Activated effector memory CD4-positive, alpha-beta T cell treated with Interleukin-2 at 50 U/mL for 16 hours (primary cell): ENCODE measurements at regions not wholly inside any gene's neighbourhood (a gene's known extent, or its start where the extent isn't known, plus 50 kb on each side); places are given as distances from the start of the nearest gene placed in this dataset.

Source experiments
- DNase-seq: peaks from one replicate; pipeline ENCODE4 v3.0.0-alpha.2; 2020

DNA sequence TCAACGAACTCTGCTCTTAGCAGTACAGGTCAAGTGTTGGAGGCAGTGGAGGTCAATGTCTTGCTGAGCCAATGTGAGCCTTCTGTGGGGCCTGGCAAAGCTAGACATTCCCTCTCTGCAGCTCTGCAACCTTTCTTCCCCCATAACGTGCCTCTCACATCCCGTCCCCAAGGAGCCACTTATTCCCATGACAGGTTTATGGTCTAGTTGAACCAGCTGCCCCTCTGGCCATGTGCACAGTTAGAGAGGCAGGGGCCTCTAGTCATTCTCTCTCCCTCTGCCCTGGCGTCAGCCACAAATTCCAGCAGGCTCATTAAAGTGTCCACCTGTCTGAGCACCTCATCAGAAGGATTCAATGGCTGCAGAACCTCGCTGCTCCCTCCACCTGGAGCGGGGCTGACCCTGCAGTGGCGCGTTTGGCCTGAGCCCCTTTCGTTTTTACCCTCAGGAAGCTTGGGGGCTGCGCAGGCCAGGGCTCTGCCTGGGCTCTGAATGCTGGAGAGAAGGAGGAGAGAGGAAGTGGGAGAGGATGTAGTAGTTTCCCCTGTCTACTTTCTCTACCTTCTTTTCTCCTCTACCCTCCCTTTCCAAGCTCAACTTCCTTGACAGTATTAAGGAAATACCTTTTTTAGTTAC lies 302.1 kb upstream of the B3GAT1 start:
- DNase-seq, result no peak

DNA sequence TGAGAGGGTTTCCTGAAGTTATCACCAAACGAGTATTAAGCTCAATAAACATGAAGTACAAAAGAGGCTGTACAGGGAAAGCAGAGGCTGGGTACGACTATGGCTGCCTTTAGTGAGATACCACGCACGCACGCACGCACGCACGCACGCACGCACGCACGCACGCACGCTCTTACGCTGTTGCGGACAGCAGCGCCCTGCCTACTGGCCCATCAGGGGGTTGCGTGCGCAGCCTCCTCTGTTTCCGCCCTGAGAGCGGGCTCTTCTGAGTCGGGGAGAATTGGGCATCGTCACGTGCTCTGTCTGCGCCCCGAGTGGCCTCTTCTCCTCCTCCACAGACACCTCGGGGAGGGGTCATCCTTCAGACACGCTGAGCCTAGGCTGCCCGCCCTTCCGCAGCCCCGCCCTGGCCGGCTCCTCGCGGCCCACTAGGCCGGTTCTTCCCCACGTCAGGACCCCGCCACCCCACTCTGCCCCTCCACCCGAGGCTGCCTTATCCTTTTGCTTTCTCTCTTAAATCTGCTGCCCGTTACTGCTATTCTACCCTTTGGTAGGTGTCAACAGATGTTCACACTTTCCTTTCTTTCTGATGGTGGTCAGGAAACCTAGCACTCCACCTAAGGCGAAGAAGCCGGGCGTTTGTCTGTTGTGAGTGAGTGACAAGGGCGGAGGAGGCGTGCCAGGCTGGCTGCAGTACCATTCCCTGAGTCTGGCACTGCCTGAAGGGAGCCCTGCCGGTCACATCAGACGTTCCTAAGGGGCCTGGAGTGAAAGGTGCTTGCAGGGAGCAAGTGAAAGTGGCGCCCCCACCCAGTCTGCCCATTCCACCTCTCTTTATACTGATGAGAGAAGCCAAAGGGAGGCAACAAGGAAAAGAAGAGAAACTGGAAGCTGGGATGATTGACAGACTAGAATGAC lies 300.4 kb upstream of the B3GAT1 start:
- no peak for DNase-seq

DNA sequence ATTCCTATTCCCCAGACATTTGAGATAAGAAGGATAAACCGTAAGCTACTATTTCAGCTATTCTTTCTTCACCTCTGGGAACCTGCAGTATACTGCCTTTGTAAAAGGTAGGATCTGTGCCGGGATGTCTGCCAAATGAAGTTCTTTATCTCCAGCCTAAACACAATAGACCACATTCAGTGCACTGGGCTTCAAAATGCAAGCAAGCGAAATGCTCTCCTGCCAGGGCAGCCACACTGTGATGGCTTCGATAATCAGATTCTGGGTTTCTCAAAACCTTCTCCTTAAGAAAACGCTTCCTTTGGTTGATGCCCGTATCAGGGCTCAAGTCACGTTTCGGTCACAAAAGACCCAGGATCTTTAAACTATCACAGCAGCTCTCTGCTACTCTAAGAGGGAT lies 299.5 kb upstream of the B3GAT1 start:
- no peak for DNase-seq

DNA sequence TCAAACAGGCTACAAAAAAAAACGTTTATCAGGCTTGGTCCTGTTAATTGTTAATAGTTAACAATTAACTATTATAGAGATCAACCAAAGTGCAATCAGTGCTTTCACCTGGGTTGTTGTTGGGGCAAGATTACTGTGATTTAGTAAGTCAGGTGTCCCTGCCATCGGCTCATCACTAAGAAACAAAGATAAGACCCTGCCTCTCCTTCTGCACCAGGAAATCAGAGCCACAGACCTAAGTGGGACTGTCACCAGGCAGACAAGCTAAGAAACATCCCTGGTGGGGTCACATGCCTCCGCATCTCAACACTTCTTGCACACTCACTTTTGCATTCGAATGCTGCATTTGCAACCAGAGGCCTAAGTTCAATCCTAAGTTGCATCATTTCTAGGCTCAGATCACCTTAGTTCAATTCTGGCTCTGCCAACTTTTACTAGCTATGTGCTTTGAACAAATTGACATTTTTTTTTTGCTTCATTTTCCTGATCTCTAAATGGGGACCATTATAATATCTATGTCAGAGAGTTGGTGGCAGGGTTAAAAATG lies 298.9 kb upstream of the B3GAT1 start:
- no peak for DNase-seq

DNA sequence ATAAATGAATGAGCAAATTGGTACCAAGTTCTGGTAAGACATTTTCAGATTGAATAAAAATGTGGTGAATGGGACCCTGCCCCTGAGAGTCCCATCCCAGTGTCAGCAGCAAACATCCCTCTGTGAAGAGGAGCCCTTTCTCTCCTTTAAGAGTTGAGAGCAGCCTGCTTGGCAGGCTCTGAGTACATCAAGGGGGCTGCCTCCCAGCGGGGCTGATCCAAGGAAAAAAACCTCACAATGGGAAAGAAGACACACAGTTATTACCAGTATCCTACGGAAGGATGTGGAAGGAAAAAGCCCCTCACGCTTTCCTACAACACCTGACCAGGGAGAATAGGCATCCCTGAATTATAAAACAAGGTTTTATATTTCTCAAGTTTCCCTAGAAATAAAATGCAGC lies 293.8 kb upstream of the B3GAT1 start:
- DNase-seq, result no peak

DNA sequence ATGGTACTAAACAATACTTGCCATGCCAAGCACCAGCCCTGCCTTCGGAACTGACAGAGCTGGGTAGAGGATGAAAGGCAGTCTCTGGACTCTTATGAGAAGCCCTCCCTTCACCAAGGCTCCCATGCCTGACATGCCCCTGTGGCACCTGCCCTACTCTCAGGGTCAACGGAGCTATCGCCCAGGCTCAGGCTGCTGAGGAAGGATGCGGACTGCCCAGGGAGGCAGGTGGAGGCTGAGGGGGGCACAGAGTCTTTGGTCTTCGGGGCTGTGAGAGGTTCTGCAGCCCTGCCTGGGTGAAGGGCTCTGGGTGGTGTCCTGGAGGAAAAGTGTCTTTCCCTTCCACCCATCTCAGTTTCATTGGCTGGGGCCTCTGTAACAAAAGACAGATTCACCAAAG lies 290.8 kb upstream of the B3GAT1 start:
- DNase-seq, result no peak

DNA sequence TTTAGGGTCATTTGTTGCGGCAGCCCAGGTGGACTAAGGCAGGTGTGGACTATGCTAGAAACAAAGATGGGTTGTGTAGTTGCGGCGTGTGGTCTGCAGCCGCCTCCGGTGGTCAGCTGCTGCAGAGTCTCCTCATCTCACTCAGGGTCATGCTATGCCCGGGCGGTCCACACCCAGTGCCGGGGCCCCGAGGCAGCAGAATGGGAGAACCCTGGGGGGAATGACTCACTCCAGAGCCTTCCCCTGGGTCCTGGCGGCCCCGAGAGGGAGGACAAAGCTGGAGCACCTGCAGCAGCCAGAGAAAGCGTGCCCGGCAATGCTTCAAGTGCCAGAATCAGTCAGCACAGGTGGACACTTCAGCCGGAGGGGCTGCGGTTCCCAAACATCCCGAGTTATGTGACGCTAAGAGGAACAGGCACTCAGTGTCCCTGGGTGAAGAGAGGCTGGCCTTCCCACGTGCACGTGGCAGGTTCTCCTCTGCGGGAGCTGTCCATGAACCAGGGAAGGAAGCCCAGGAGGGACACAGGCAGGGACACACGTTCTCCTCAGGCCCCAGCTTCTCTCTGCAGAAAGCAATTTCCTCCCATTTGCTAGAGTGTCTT lies 289.6 kb upstream of the B3GAT1 start:
- DNase-seq, result no peak

DNA sequence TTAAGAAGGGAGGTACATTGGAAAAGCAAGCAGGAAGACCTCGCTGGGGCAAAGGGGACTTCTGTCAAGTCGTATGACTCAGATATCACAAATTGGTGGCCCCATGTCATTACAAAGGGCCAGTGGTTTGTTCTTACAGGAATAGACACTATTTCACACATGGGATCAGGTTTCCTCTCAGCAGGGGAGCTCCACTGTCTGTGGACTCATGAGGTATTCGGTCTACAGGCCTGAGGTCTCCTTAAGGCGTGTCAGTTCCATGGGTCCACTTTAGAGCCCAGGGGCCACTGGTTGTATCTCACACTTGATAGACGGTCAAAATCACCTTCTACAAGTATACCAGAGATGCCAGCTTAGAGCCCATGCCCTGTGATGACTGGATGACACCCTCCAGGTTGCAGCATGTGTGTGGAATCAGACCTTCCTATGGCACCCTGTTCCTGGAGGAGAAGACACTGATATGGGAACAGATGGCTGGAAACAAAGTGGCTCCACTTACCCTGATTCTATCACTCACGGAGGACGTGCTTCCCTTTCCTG lies 288.1 kb upstream of the B3GAT1 start:
- no peak for DNase-seq

DNA sequence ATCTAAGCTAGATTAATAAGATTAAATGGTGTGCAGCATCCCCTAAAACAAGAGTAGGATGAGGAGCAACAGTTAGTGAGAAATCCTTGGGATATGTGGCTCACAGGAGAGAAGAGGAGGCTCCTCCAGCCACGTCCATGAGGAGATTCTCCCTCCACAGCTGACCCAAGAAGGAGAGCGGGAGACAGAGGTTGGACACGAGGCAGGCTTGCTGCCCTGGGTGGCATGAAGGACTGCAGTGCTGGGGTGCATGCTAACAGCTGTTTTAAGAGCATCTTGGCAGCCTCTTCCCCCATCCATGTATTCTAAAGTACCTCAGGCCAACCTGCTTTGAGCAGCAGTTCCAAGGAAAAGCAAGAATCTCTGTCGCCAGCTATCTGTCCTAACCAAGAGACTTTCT lies 284.4 kb upstream of the B3GAT1 start:
- no peak for DNase-seq

DNA sequence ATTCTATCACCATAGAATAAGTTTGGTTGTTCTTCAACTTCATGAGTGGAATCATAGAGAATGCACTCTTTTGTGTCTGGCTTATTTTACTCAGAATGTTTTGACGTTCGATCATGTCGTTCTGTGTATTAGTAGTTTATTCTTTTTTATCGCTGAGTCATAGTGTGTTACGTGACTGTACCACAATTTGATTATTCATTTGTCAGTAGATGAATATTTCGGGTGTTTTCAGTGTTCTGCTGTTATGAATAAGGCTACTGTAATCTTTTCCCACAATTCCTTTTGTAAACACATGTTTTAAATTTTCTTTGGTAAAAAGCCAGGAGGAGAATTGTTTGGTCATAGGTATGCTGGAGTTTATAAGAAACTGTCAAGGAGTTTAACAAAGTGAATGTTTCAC lies 279.9 kb upstream of the B3GAT1 start:
- no peak for DNase-seq

DNA sequence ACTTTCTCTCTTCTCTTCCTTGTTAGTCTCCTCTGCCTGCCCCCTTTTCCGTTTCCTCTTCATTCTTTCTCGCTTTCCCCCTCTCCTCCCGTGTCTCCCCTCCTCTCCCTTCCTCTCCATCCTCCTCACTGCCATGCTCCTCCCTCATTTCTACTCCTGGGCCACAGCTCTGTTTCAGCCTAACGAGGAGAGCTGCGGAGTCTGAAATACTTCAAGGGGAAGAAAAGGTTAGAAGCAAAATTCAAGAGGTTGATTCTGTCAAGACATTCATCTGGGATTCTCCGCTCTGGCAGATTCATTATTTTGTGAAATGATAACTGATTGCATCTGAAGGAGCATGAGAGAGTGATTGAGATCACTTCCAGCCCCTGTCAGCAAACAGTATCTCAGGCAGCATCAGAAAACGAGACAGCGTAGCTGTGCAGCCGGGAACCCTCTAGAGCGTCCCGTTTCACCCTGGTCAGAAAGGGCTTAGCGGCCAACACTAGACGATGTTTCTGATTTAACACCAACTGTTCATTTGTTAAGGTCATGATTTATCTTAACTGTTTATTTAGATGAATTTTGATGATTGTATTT lies 279.3 kb upstream of the B3GAT1 start:
- DNase-seq, result no peak

DNA sequence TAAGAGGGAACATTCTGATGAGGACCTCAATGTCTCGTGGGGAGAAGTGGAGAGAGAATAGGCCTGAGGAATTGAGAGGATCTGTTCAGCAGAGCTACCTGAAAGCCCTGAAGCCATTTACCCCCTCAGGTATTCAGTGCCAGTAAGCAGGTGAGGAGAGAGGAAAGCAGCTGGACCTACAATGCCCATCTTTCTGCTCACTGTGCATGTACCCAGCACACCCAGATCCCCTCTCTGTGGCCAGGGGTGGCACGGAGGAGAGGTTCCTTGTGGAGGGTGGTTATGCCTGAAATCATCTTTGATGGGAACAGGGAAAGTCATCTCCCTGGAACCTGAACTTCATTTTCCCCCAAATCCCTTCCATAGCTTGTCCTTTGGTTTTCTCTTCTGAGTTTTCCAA lies 277.8 kb upstream of the B3GAT1 start:
- DNase-seq, result no peak

DNA sequence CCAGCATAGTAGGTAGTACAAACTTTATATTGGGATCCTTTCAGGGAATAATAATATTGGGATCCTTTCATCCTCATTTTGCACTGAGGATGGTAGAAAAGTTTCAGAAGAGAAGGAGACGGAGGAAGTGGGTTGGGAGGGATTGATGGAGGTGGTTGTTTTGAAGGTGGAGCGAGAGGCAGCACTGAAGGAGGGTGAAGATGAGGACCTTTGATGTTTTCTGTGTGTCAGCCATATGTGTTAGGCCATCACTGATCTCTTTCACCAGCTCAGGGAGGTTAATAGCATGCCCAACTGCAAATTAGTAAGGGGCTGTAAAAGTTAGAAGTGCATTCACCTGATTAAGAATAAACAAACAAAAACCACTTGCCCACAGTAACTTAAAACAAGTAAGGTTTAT lies 275.5 kb upstream of the B3GAT1 start:
- DNase-seq, result no peak

DNA sequence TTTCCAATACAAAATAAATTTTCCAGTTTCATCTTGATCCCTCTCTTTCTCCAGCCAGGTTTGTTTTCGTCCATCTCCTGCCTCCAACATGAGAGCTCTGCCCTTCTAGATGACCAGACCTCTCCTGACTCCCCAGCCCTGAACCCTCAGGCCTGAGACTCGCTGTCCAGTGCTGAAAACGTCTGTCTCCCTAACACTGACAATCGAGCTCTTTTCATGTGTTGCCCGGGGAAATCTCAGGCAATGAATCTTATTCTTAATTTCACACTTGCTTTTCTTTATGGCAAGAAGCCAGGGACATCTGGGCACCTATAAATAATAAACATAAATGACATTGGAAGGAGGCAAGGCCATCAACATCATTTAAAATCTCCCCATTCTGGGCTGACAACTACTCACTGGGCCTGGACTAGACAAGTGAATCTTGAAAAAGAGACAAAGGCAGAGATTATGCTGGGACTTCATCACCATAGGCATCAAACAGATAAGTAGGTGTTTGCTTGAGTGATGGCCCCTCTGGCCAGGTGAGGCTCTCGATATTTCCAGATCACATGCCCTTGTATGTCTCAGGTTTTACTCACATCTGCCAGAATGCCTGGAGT lies 274.5 kb upstream of the B3GAT1 start:
- no peak for DNase-seq

DNA sequence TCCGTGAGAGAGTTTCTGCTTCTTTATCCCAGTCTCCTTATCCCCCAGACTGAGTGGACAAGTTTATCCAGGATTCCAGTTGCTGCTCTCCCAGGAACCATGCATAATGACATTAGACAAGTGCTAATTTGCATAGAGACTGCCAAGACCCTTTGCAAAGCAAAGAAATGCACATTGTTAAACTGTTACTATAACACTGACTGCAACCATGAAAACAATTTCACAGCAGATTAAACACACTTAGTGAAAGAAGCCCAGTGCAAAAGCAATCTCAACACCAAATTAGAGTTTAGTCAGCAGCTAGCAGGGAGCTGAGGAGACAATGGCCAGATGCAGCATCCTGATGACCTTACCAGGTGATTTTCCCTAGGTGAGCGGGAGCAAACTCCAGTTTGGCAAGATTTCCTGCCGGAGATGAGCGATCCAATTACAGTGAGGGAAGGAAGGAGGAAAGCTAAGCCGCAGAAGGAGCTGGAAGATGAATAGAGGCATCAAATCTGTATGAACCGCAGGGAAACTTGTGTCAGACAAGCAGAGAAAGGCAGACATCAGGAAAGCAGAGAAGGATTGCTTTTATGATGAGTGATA lies 273.8 kb upstream of the B3GAT1 start:
- DNase-seq, result no peak

DNA sequence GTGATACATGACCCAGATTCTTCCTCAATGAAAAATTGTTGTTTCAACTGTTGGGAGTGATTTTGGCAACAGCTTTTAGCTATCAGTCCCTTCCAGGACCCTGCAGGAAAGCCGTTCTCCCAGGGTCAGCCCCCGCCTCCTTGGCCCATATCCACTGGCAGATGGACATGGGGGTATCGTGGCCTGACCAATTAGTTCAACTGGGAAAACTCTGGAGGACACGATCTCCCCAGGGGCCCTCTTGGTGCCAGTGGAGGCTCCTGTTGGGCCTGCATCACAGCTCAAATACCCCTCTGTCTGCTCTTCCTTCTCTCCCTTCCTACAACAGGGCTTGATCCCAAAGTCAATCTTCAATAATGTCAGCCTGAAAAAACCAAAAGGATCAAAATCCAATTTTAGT lies 272.5 kb upstream of the B3GAT1 start:
- DNase-seq, result no peak

DNA sequence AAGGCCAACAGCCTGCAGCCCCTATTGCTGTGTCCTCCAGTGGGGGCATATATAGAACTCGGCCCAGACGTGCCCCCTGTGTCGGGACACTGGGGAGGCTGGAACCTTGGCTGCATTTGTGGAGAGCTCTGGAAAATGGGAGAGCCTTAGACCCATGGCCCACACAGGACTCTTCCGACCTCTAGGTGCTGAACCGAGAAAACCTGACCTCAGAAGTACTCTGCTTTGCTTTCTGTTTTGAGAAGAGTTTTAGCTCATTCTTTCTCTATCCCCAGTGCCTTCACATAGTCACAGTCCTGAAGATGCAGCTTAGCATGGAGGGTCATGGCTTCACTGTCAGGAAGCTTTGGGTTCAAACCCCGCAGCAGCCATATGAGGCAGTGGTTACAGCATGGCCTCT lies 271.8 kb upstream of the B3GAT1 start:
- no peak for DNase-seq

DNA sequence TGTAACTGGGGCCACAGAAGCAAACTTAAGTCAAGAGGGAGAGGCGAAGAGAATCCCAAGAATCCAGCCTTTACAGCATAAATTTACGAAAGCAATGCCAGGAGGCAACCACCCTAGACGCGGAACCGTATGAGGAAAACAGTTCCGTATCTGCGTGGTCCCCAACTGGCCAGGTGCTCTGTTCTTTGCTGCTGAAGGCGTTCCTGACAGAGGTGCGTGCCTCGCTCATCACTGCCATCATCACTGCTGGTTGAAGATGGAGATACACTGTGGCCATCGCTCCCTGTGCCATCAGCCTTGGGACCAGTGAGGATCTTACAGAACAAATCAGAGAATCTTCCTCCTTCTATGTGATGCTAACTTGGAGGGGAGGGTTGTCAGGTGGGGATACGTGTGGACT lies 270.5 kb upstream of the B3GAT1 start:
- DNase-seq, result no peak

DNA sequence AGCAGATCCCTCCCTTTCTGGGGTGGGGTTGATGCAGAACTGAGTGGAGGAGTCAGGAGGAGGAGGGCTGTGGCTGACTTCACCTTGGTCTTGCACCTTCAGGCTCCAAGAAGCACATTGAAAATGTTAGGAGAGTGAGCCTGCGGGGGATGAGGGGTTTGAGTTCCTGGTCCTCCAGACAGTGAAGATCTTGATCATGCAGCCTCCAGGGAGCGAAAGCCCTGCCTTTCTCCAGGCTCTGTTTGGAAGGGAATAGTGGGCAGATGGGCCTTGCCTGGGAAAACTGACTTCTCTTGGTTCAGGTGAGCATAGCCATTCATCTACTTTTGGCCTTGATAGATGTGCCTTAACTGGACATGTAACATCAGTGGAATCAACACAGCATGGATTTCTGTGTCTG lies 267.6 kb upstream of the B3GAT1 start:
- DNase-seq, result no peak

DNA sequence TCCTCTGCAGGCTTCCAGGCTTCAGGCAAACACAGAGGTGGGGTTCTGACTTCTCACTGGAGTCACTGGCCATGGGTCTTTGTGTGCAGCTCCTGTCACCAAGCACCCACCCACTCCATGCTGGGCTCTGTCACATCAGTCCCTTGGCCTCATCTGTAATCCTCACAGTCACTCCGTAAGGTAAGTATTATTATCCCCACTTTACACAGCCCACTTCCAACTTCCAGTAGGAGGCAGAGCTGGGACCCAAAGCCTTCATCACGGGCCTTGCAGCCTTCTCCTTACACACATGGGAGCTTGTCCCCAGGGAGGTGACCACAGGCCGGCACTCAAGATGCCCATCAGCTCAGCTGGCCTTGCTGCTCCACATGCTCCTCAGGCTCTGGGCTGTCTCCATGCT lies 266.7 kb upstream of the B3GAT1 start:
- no peak for DNase-seq

DNA sequence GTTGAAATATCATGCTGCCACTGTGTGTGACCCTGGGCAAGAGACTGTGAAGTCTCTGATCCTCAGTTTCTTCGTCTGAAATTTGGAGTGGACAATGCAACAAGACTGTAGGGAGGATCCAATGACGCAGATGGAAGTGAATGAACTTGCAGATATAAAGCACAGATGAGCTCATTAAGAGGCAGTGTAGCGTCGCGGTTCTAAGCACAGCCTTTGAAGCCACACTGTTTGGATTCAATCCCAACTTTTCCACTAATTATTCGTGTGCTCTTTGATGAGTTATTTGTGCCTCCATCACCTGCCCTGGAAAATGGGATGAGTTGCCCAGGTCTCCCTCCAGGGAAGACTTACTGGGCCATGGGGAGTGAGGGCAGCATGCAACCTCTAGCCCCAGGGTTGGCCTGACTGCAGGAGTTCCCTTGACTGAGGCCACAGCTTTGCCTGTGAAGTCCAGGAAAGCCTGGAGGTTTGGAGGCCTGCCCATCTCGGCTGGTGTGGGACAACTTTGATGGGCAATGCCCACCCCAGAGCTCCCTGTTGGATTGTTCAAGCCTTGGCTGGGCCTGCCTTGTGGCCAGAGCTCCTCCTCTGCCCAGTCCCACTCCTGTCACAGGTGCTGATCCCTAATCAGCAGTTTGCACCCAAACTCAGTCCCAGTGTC lies 266.0 kb upstream of the B3GAT1 start:
- no peak for DNase-seq

DNA sequence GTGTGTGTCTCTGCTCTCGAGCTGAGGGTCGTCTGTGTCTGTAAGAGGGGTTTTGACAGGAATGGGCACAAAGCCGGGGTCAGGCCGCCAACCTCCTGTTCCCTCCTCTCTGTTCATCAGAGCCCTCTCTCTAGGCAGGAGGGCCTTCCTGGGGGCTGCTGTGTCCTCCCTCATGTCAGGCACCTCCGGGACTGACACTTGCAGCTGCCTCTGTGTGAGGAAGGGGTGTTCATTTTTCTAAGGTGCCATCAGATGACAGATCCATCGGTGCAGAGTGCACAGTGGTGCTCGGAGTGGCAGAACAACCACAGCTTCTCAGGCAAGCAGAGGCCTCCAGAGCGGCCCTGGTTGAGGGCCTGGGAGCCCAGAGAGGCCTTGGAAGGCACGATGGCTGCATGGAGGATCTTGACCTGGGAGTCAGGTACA lies 265.4 kb upstream of the B3GAT1 start:
- no peak for DNase-seq
